ENCODE measurements at regions not wholly inside any gene's neighbourhood (a gene's known extent, or its start where the extent isn't known, plus 50 kb on each side); places are given as distances from the start of the nearest gene placed in this dataset.
"Not testable (repeated sequence)": the region's sequence is repeated elsewhere in the genome, so short reads cannot be mapped to it uniquely, and the experiment has no call there.

DNA sequence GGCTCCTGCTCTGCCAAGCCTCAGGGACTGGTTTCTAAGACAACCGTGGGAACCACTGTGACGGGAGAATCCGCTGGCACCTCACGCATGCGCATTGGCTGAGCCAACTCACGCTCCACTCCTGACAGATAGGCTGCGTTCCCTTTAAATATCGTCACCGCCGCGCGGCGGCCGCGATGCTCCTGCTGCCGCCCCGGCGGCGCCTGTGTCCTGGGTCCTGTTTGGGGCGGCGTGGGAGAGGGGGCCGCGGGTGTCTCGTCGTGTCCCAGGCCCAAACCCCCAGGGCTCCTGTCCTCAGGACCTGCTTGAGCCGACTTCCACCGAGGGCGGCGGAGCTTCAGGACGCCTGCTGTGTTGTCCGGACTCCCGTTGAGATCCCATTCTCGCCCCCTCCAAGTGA, 684.8 kb upstream of the TPTE start:
- DNase-seq (ENCODE audit: low read depth): not testable (repeated sequence)

GRCh38 chr21:9837001-9837400, 684.4 kb upstream of the TPTE start:
- not testable (repeated sequence) for DNase-seq (ENCODE audit: low read depth)

DNA sequence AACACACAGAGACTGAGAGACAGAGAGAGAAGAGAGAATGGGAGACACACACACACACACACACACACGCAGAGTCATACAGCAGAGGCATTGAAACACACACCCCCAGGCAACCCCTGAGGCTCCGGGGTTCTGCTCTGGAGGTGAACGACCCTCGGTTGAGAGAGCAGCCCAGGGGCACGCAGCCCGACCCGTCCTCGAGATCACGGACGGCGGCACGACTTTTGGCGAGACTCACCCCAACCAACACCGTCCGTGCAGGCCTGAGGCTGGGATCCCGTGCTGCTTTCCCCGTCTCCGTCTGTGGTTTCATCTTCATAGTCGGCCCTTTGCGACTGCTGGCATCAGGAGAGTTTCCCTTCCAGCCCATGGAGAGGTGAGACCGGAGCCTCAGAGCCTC, 683.9 kb upstream of the TPTE start:
- DNase-seq (ENCODE audit: low read depth): not testable (repeated sequence)

- DNase-seq (ENCODE audit: low read depth): no peak
Measured at GRCh38 chr21:9837946-9838737, 683.2 kb upstream of the TPTE start.

DNA sequence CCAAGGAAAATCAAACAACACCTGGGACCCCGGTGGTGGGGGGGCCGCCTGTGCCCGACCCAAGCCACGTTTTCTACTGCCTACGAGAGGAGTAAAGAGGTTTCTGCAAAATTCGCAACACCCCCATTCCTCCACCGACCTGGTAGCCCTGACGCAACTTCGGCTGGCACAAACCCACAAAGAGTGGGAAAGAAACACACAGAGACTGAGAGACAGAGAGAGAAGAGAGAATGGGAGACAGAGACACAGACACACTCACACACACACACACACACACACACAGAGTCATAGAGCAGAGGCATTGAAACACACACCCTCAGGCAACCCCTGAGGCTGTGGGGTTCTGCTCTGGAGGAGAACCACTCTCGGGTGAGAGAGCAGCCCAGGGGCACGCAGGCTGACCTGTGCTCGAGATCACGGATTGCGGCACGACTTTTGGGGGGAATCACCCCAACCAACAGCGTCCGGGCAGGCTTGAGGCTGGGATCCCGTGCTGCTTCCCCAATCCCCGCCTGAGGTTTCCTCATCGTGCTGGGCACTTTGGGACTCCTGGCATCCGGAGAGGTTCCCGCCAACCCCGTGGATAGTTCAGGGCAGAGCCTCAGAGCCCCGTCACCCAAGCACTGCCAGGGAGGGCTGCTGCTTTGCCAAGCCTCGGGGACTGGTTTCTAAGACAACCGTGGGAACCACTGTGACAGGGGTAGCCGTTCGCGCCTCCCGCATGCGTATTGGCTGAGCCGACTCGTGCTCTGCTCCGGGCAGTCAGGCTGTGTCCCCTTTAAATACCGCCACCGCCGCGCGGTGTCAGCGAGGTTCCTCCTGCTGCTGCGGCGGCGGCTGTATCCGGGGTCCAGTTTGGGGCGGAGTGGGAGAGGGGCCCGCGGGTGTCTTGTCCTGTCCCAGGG, 682.4 kb upstream of the TPTE start:
- no peak for DNase-seq (ENCODE audit: low read depth)

- DNase-seq (ENCODE audit: low read depth): not testable (repeated sequence)
Measured at GRCh38 chr21:9844106-9844505, 677.3 kb upstream of the TPTE start.

DNA sequence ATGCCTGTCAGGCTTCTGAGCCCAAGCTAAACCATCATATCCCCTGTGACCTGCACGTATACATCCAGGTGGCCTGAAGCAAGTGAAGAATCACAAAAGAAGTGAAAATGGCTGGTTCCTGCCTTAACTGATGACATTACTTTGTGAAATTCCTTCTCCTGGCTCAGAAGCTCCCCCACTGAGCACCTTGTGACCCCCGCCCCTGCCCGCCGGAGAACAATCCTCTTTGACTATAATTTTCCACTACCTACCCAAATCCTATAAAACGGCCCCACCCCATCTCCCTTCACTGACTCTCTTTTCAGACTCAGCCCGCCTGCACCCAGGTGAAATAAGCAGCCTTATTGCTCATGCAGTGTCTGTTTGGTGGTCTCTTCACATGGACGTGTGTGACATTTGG, 673.9 kb upstream of the TPTE start:
- DNase-seq (ENCODE audit: low read depth): not testable (repeated sequence)

- not testable (repeated sequence) for DNase-seq (ENCODE audit: low read depth)
Measured at GRCh38 chr21:9851166-9851565, 670.2 kb upstream of the TPTE start.

DNA sequence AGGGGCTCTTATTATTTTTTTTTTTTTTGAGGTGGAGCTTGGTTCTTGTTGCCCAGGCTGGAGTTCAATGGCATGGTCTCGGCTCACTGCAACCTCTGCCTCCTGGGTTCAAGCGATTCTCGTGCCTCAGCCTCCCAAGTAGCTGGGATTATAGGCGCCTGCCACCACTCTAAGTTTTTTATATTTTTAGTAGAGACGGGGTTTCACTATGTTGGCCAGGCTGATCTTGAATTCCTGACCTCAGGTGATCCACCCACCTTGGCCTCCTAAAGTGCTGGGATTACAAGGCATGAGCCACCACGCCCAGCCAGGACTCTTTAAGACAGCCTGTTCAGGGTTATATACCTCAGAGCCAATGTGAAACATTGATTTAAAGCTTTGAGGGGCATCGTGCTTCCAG, 669.7 kb upstream of the TPTE start:
- DNase-seq (ENCODE audit: low read depth): not testable (repeated sequence)

GRCh38 chr21:9857563-9857962, 663.8 kb upstream of the TPTE start:
- DNase-seq (ENCODE audit: low read depth): not testable (repeated sequence)

DNA sequence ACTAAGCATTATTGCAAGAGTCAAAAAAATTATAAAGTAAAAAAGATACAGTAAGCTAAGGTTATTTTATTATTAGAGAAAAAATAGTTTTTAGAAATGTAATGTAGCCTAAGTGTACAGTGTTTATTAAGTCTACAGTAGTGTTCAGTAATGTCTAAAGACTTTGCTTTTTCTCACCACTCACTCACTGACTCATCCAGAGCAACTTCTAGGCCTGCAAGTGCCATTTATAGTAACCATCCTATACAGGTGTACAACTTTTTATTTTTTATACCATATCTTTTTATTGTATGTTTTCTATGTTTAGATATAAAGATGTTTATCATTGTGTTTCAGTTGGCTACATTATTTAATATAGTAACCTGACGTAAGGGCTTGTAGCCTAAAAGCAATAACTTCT, 661.5 kb upstream of the TPTE start:
- DNase-seq (ENCODE audit: low read depth): not testable (repeated sequence)

DNA sequence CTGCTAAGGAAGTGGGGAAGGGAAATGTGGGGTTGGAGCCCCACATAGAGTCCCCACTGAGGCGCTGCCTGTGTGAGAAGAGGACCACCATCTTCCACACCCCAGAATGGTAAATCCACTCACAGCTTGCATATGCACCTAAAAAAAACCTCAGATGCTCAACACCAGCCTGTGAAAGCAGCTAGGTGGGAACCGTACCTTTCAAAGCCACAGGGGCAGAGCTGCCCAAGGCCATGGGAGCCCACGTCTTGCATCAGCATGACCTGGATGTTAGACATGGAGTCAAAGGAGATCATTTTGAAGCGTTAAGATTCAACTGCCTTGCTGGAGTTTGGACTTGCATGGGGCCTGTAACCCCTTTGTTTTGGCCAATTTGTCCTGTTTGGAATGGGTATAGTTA, 658.9 kb upstream of the TPTE start:
- DNase-seq (ENCODE audit: low read depth): not testable (repeated sequence)

DNA sequence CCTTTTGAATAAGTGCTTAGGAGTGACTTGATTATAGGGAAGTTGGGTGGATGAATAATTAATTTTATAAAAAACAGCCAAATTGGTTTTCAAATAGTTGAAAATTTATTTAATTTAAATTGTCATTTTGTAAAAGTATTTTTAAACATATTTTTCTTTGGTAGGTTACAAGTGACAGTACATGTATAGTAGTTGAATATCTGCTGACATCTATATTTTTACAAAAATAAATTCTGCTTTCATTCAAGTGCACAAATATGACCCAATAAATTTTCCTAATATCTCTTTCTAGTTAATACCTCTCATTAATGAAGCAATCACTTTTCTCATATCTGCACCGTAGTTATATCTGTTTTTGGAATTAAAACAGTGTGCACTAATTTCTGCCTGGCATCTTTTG, 653.6 kb upstream of the TPTE start:
- DNase-seq (ENCODE audit: low read depth): not testable (repeated sequence)

GRCh38 chr21:9873096-9873495, 648.3 kb upstream of the TPTE start:
- not testable (repeated sequence) for DNase-seq (ENCODE audit: low read depth)

DNA sequence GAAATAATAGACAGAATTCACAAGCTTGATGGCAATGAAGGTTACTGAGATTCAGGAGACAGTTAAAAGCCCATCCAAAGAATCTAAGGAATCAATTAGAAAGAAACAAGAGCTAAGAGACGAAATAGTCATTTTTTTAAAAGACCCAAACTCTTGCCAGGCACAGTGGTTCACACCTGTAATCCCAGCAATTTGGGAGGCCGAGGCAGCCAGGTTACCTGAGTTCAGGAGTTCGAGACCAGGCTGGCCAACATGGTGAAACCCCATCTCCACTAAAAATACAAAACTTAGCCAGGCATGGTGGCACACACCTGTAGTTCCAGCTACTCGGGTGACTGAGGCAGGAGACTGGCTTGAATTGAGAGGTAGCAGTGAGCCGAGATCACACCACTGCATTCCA, 647.2 kb upstream of the TPTE start:
- DNase-seq (ENCODE audit: low read depth): not testable (repeated sequence)

DNA sequence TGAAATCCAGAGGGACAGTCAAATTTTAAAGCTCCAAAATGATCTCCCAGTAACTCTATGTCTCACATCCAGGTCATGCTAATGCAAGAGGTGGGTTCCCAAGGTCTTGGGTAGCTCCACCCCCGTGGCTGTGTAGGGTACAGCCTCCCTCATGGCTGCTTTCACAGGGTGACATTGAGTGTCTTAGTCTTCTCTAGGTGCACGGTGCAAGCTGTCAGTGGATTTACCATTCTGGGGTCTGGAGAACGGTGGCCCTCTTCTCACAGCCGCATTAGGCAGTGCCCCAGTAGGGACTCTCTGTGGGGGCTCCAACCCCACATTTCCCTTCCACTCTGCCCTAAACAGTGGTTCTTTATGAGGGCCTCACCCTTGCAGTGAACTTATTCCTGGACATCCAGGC, 640.0 kb upstream of the TPTE start:
- not testable (repeated sequence) for DNase-seq (ENCODE audit: low read depth)

DNA sequence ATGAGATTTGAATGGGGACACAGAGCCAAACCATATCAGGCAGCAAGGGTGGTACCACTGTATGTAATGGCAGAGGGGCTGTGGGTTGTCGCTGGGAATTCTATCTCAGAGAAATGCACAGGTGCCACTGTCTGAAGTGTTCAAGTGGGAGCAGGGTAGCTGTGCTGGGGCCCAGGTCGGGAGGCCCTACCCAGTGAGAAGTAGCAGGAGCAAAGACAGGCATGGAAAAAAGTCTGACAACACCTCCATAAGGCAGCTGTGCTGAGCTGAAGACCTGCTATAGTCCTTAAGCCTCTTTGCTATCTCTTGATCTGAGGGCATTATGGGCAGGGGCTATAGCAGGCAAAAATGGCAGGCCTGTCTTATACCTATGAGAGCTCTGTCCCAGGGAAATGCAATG, 638.3 kb upstream of the TPTE start:
- DNase-seq (ENCODE audit: low read depth): not testable (repeated sequence)

DNA sequence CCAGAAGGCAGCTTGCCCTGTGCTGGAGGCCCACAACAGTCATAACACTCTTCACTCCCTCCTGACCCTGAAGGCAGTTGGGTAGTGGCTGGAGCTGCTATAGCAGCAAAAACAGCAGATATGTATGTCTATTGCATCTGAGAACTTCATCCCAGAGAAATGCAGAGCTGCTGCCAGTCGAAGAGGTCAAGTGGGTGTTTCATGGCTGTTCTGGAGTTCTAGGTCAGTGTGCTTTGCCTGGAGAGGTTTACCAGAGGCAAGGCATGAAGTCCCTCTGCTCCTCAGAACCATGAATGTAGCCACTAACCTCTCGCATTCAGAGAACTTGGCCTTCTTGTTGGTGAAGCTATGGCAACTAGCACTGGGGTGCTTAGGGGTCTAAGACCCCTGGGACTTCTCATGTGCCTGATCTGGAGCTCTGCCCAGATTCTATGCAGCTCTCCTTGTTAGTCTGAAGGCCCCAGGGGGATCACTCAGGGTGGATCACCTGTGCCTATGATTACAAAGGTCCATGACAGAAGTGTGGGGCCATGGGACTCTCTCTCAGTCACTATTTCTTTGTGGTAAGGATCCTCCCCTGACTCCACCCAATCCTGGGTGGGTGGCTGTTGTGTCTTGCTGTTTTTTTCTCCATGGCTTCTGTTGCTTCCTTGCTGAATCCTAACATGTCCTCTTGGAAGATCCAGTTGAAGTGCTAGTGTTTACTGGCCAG, 637.7 kb upstream of the TPTE start:
- not testable (repeated sequence) for DNase-seq (ENCODE audit: low read depth)

DNA sequence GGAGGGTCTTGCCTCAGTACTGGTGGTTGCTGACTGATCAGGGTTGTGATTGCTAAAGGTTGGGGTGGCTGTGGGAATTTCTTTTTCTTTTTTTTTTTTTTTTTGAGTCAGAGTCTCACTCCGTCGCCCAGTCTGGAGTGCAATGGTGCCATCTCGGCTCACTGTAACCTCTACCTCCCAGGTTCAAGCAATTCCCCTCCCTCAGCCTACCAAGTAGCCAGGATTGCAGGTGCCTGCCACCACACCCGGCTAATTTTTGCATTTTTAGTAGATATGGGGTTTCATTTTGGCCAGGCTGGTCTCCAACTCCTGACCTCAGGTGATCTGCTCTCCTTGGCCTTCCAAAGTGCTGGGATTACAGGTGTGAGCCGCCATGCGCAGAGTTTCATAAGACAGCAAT, 632.9 kb upstream of the TPTE start:
- not testable (repeated sequence) for DNase-seq (ENCODE audit: low read depth)

DNA sequence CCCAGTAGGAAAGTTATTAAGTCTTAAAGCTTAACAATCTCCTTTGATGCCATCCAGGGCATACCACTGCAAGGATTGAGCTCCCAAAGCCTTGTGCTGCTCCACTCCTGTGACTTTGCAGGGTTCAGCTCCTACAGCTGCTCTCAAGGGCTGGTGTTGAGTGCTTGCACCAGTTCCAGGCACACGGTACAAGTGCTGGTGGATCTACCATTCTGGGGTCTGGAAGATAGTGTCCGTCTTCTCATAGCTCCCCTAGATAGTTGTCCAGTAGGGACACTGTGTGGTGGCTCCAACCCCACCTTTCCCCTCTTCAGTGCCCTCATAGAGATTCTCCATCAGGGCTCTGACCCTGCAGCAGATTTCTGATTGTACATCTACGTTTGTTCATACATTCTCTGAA, 617.8 kb upstream of the TPTE start:
- DNase-seq (ENCODE audit: low read depth): not testable (repeated sequence)

DNA sequence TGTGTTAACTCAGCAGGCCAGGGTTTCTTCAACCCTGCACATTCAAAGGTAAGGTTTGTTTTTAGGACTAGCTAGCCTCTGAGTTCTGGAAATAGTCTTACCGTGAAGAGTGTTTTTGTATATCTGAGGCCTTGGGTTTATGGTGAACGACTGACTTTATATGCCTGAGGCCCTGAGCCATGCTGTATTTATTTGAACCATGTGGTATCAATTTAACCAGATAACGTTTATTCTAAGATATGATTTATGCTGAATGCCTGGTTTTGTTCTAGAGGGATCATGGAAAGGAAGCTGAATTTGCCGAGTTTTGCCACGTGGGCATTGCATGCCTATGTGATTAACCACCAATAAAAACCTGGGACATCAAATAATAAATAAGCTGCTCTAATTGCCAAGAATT, 607.2 kb upstream of the TPTE start:
- DNase-seq (ENCODE audit: low read depth): not testable (repeated sequence)

DNA sequence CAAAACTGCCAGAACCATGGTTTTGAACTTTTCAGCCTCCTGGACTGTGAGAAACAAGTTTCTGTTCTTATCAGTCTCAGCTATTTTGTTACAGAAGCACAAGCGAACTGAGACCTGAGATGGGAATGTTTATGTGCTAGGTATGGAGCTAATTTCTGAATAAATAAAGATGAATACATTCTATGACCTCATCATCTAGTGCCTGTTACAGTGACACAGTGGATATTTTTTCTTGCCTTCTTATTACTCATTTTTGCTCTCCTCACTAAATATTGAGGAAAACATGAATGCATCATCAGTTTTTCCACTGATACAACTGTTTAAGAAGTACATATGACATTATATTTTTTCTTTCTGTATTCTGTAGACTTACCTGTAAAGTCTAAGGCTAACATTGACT, 601.9 kb upstream of the TPTE start:
- DNase-seq (ENCODE audit: low read depth): not testable (repeated sequence)

All from activated T-cell treated with anti-CD3 and anti-CD28 coated beads for 24 hours (primary cell).